ENCODE measurements at regions not wholly inside any gene's neighbourhood (a gene's known extent, or its start where the extent isn't known, plus 50 kb on each side); places are given as distances from the start of the nearest gene placed in this dataset.

DNA sequence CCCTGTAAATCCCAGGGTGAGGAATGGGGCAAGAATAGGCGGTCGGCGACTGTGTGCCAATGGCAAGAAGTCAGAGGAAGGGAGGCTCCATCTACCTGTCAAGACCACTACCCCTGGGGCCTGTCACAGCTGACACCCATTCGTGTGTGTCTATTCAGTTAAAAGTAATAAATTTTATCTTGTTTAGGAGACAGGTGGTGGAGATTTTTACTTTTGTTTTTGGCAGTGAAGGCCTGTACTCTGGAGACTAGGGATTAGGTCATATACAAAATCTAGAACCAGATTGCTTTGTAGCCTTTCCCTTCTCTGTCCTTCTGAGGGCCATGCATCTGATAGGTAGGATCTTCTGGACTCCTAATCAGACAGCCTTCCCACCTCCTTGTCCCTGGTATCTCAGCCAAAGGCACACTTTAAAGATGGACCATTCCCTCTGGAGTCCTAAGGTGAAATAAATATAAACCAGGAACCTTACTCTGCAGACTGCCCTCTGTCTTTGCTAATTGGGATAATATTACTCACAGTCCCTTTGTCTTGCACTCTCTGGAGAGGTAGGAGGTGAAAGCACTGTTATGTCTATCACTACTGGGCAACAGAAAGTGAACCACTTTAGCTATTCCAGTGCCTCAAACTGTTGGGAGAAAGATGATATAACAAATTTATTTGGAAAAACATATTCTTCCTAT lies 213.2 kb upstream of the ACTBL2 start:
- Mint-ChIP-seq H3K9me3 (ENCODE audit: unreplicated experiment) (no peaks in the 10 kb centered on the region), H3K36me3 (ENCODE audit: unreplicated experiment) (no peaks in the 10 kb centered on the region), H3K27me3 (ENCODE audit: unreplicated experiment) (peaks cover 2% of the 10 kb centered on the region), H3K4me3 (ENCODE audit: unreplicated experiment) (no peak overlapping the region), H3K27ac (ENCODE audit: unreplicated experiment) (no peak overlapping the region), H3K4me1 (ENCODE audit: low read depth, unreplicated experiment) (no peaks in the 10 kb centered on the region)
- TF ChIP-seq CTCF (IDR thresholded peaks at IDR 0.05; ENCODE audit: partially characterized antibody, unreplicated experiment), result no peak
- DNase-seq, result no peak

DNA sequence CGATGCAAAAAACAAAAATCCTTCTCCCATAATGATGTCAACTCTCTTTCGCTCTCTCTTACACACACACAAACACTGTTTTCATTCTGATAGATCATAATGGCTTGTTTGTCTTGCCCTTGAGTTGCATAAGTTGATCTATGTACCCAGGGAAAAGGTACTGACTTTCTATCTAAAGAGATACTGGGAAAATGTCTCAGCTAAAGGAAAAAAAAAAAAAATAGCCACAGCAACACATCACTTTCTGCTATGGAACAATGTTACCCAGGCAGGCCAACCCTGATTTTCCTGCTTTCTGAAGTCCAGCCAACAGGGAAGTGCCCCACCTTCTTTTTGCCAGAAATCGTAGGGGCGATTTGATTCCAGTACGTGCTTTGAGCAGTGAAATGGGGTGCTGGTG lies 212.6 kb upstream of the ACTBL2 start:
- Mint-ChIP-seq H3K27me3 (ENCODE audit: unreplicated experiment) (peaks cover 2% of the 10 kb centered on the region), H3K4me1 (ENCODE audit: low read depth, unreplicated experiment) (no peaks in the 10 kb centered on the region), H3K27ac (ENCODE audit: unreplicated experiment) (no peak overlapping the region), H3K36me3 (ENCODE audit: unreplicated experiment) (no peaks in the 10 kb centered on the region), H3K4me3 (ENCODE audit: unreplicated experiment) (no peak overlapping the region), H3K9me3 (ENCODE audit: unreplicated experiment) (no peaks in the 10 kb centered on the region)
- DNase-seq, result no peak
- no peak for TF ChIP-seq CTCF (IDR thresholded peaks at IDR 0.05; ENCODE audit: partially characterized antibody, unreplicated experiment)

DNA sequence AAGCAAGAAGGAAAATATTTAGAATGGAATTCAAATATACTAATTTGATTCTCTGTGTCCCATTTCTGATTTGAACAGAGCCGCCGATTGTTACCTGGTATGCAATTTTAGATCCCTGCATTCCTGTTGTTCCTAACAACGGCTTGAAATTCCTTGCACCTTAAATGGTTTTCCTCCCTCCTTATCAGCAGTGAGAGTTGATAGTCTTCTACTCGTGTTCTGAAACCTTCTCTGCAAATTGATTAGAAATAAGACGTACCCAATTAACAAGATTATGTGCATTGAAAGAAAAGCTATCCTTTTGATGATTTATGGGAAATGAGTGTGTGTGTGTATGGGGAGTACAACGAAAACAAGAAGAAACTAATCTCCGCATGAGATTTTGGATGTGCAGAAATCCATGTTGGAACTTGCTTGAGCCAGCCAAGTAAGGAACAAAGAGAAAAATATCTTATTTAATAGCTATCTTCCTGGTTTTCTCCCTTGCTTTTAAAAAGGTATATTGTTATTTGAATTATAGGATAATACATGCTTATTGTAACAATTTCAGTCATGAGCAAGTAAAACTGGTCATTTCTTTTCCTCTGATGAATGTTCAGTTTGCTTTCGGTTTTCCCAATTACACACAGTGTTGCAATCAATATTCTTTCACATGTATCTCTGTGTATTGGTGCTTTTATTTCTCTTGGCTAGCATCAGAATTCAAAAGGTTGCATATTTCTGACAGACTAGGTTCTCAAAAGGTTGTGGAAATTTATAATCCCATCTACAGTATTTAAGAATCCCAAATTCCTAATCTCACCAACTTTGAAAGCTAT lies 211.1 kb upstream of the ACTBL2 start:
- H3K4me3 Mint-ChIP-seq (ENCODE audit: unreplicated experiment), result no peak overlapping the region
- no peaks in the 10 kb centered on the region for H3K4me1 Mint-ChIP-seq (ENCODE audit: low read depth, unreplicated experiment)
- H3K27ac Mint-ChIP-seq (ENCODE audit: unreplicated experiment), result no peak overlapping the region
- no peaks in the 10 kb centered on the region for H3K36me3 Mint-ChIP-seq (ENCODE audit: unreplicated experiment)
- H3K27me3 Mint-ChIP-seq (ENCODE audit: unreplicated experiment), result no peaks in the 10 kb centered on the region
- H3K9me3 Mint-ChIP-seq (ENCODE audit: unreplicated experiment), result no peaks in the 10 kb centered on the region
- no peak for DNase-seq
- TF ChIP-seq CTCF (IDR thresholded peaks at IDR 0.05; ENCODE audit: partially characterized antibody, unreplicated experiment), result no peak

- peak; percentile 21 for DNase-seq
- Mint-ChIP-seq H3K27me3 (ENCODE audit: unreplicated experiment) (no peaks in the 10 kb centered on the region), H3K4me1 (ENCODE audit: low read depth, unreplicated experiment) (no peaks in the 10 kb centered on the region), H3K9me3 (ENCODE audit: unreplicated experiment) (no peaks in the 10 kb centered on the region), H3K36me3 (ENCODE audit: unreplicated experiment) (no peaks in the 10 kb centered on the region), H3K27ac (ENCODE audit: unreplicated experiment) (no peak overlapping the region), H3K4me3 (ENCODE audit: unreplicated experiment) (no peak overlapping the region)
- TF ChIP-seq CTCF (IDR thresholded peaks at IDR 0.05; ENCODE audit: partially characterized antibody, unreplicated experiment), result no peak
Measured at GRCh38 chr5:57692582-57693487, 210.2 kb upstream of the ACTBL2 start.
